ENCODE measurements at regions not wholly inside any gene's neighbourhood (a gene's known extent, or its start where the extent isn't known, plus 50 kb on each side); places are given as distances from the start of the nearest gene placed in this dataset.
A peak's percentile ranks its signal among the peaks of the same experiment; 100 is the strongest.

- TF ChIP-seq, protein P1, sequence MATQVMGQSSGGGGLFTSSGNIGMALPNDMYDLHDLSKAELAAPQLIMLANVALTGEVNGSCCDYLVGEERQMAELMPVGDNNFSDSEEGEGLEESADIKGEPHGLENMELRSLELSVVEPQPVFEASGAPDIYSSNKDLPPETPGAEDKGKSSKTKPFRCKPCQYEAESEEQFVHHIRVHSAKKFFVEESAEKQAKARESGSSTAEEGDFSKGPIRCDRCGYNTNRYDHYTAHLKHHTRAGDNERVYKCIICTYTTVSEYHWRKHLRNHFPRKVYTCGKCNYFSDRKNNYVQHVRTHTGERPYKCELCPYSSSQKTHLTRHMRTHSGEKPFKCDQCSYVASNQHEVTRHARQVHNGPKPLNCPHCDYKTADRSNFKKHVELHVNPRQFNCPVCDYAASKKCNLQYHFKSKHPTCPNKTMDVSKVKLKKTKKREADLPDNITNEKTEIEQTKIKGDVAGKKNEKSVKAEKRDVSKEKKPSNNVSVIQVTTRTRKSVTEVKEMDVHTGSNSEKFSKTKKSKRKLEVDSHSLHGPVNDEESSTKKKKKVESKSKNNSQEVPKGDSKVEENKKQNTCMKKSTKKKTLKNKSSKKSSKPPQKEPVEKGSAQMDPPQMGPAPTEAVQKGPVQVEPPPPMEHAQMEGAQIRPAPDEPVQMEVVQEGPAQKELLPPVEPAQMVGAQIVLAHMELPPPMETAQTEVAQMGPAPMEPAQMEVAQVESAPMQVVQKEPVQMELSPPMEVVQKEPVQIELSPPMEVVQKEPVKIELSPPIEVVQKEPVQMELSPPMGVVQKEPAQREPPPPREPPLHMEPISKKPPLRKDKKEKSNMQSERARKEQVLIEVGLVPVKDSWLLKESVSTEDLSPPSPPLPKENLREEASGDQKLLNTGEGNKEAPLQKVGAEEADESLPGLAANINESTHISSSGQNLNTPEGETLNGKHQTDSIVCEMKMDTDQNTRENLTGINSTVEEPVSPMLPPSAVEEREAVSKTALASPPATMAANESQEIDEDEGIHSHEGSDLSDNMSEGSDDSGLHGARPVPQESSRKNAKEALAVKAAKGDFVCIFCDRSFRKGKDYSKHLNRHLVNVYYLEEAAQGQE (IDR thresholded peaks at IDR 0.05; ENCODE audit: borderline replicate concordance) = no peak
- no peak for TF ChIP-seq EZH2 (IDR thresholded peaks at IDR 0.05; ENCODE audit: borderline replicate concordance, insufficient read depth, low read length, poor library complexity, severe bottlenecking)
- peak; percentile 38 for TF ChIP-seq RAD21 (conservative IDR thresholded peaks at IDR 0.05)
- TF ChIP-seq POLR2AphosphoS5 (IDR thresholded peaks at IDR 0.05) = no peak
- TF ChIP-seq, protein P2, sequence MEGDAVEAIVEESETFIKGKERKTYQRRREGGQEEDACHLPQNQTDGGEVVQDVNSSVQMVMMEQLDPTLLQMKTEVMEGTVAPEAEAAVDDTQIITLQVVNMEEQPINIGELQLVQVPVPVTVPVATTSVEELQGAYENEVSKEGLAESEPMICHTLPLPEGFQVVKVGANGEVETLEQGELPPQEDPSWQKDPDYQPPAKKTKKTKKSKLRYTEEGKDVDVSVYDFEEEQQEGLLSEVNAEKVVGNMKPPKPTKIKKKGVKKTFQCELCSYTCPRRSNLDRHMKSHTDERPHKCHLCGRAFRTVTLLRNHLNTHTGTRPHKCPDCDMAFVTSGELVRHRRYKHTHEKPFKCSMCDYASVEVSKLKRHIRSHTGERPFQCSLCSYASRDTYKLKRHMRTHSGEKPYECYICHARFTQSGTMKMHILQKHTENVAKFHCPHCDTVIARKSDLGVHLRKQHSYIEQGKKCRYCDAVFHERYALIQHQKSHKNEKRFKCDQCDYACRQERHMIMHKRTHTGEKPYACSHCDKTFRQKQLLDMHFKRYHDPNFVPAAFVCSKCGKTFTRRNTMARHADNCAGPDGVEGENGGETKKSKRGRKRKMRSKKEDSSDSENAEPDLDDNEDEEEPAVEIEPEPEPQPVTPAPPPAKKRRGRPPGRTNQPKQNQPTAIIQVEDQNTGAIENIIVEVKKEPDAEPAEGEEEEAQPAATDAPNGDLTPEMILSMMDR (IDR thresholded peaks at IDR 0.05; ENCODE audit: poor library complexity, severe bottlenecking) = peak; percentile 46
- TF ChIP-seq EP300 (conservative IDR thresholded peaks at IDR 0.05; ENCODE audit: poor library complexity, severe bottlenecking) = no peak
- TF ChIP-seq SMC3 (conservative IDR thresholded peaks at IDR 0.05; ENCODE audit: poor library complexity) = peak; percentile 30
Measured at GRCh38 chrX:147602176-147602696, 309.5 kb upstream of the FMR1 start.

Data from neural cell (in vitro differentiated cells).